ENCODE measurements at regions not wholly inside any gene's neighbourhood (a gene's known extent, or its start where the extent isn't known, plus 50 kb on each side); places are given as distances from the start of the nearest gene placed in this dataset.
A peak's percentile ranks its signal among the peaks of the same experiment; 100 is the strongest.

DNA sequence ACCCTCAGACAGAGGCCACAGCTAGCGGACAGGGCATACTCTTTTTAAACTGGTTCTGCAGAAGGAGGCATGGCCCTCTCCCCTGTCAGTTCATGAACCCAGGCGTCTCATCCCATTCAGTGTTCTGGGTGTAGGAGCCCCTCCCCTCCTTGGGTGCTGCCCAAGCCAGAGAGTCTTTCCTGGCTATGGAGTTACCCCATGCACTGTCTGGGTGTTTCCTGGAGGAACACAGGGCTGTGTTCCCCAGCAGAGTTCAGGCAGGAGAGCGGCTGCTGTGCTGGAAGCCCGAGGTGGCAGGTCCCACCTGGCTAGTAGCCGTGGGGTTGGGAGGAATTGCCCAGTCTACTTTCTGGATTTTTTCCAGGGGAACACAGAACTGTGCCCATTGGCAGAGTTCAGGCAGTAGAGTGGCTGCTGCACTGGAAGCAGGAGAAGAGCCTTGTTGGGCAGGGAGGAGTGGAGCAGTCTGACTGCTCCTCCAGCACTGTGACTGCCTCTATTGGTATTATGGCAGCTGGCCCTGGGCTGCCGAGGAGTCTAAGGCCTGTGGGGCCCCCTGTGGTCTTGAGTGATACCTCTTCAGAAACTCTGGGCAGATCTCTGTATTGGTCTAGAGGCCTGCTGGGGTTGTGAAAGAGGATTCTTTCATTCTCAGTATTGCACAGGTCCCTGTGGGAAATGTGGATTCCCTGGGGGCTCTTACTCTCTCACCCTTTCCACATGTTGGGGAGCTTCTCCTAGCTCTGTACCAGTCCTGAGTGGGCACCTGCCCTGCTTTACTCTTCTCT, 168.3 kb downstream of the PCDH20 start (continued):
- TF ChIP-seq ZNF207 (IDR thresholded peaks at IDR 0.05; ENCODE audit: borderline replicate concordance) (no peak), SMARCA5 (IDR thresholded peaks at IDR 0.05) (0 out of 2 replicates have a peak, but pooled peaks have one; percentile 59), MYC (IDR thresholded peaks at IDR 0.05; ENCODE audit: insufficient read depth, insufficient read length, insufficient replicate concordance, low read length, severe bottlenecking) (no peak), GATAD2B (conservative IDR thresholded peaks at IDR 0.05; ENCODE audit: low read depth) (peak; percentile 100), TARDBP (IDR thresholded peaks at IDR 0.05; ENCODE audit: borderline replicate concordance) (no peak), TCF7 (IDR thresholded peaks at IDR 0.05; ENCODE audit: borderline replicate concordance) (no peak), IKZF1 (conservative IDR thresholded peaks at IDR 0.05) (0 out of 2 replicates have a peak, but pooled peaks have one; percentile 19), BCL3 (IDR thresholded peaks at IDR 0.05; ENCODE audit: borderline replicate concordance, insufficient read depth, low read depth, low read length, poor library complexity, severe bottlenecking) (peak; percentile 98), CHD2 (IDR thresholded peaks at IDR 0.05; ENCODE audit: borderline replicate concordance, low read depth, low read length) (no peak), PKNOX1 (IDR thresholded peaks at IDR 0.05) (no peak), FOS (IDR thresholded peaks at IDR 0.05; ENCODE audit: borderline replicate concordance, extremely low read depth, insufficient read length) (no peak), HCFC1 (IDR thresholded peaks at IDR 0.05; ENCODE audit: low read length) (no peak), HDAC2 (IDR thresholded peaks at IDR 0.05) (no peak), KLF5 (IDR thresholded peaks at IDR 0.05; ENCODE audit: partially characterized antibody) (no peak), CBFB (IDR thresholded peaks at IDR 0.05; ENCODE audit: low read depth) (no peak), RFX5 (IDR thresholded peaks at IDR 0.05; ENCODE audit: low read depth, low read length) (no peak), BHLHE40 (IDR thresholded peaks at IDR 0.05; ENCODE audit: borderline replicate concordance in 1 of 2, low read depth in 2 of 2, low read length in 1 of 2) (peak; percentile 7 to 27; a peak in 1 of 4 replicates), CREB1 (IDR thresholded peaks at IDR 0.05; ENCODE audit: low read depth) (no peak), SIX5 (IDR thresholded peaks at IDR 0.05; ENCODE audit: low read depth, low read length, severe bottlenecking) (no peak)
- TF ChIP-seq, protein P1, sequence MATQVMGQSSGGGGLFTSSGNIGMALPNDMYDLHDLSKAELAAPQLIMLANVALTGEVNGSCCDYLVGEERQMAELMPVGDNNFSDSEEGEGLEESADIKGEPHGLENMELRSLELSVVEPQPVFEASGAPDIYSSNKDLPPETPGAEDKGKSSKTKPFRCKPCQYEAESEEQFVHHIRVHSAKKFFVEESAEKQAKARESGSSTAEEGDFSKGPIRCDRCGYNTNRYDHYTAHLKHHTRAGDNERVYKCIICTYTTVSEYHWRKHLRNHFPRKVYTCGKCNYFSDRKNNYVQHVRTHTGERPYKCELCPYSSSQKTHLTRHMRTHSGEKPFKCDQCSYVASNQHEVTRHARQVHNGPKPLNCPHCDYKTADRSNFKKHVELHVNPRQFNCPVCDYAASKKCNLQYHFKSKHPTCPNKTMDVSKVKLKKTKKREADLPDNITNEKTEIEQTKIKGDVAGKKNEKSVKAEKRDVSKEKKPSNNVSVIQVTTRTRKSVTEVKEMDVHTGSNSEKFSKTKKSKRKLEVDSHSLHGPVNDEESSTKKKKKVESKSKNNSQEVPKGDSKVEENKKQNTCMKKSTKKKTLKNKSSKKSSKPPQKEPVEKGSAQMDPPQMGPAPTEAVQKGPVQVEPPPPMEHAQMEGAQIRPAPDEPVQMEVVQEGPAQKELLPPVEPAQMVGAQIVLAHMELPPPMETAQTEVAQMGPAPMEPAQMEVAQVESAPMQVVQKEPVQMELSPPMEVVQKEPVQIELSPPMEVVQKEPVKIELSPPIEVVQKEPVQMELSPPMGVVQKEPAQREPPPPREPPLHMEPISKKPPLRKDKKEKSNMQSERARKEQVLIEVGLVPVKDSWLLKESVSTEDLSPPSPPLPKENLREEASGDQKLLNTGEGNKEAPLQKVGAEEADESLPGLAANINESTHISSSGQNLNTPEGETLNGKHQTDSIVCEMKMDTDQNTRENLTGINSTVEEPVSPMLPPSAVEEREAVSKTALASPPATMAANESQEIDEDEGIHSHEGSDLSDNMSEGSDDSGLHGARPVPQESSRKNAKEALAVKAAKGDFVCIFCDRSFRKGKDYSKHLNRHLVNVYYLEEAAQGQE (IDR thresholded peaks at IDR 0.05; ENCODE audit: low read depth, low read length) = no peak
- TF ChIP-seq, protein P2, sequence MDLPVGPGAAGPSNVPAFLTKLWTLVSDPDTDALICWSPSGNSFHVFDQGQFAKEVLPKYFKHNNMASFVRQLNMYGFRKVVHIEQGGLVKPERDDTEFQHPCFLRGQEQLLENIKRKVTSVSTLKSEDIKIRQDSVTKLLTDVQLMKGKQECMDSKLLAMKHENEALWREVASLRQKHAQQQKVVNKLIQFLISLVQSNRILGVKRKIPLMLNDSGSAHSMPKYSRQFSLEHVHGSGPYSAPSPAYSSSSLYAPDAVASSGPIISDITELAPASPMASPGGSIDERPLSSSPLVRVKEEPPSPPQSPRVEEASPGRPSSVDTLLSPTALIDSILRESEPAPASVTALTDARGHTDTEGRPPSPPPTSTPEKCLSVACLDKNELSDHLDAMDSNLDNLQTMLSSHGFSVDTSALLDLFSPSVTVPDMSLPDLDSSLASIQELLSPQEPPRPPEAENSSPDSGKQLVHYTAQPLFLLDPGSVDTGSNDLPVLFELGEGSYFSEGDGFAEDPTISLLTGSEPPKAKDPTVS (IDR thresholded peaks at IDR 0.05; ENCODE audit: low read depth, low read length) = no peak

Measured in GM12878 (cell line).